Gastrocnemius medialis (tissue), 4 donors: ENCODE measurements at regions not wholly inside any gene's neighbourhood (a gene's known extent, or its start where the extent isn't known, plus 50 kb on each side); places are given as distances from the start of the nearest gene placed in this dataset.

ENCODE experiments used
- CTCF ChIP-seq, 5 experiments: fragments of 450-650 bp in 3 of 5; fragments of 200-600 bp in 2 of 5; sonication (generic) in 2 of 5; IDR thresholded peaks in 4 of 5; conservative IDR thresholded peaks in 1 of 5; 1 replicate in 4 of 5; 2 replicates in 1 of 5; pipeline ENCODE4 v1.5.1; 2016 to 2019; ENCODE audit warnings: antibody characterized with exemption in 5 of 5, mild to moderate bottlenecking in 3 of 5, moderate library complexity in 3 of 5
- POLR2A ChIP-seq, 2 donors: fragments of 450-650 bp; IDR thresholded peaks; one replicate each; pipeline ENCODE4 v1.6.1; 2017; ENCODE audit warnings: antibody characterized with exemption in 2 of 2, mild to moderate bottlenecking in 2 of 2, moderate library complexity in 2 of 2

DNA sequence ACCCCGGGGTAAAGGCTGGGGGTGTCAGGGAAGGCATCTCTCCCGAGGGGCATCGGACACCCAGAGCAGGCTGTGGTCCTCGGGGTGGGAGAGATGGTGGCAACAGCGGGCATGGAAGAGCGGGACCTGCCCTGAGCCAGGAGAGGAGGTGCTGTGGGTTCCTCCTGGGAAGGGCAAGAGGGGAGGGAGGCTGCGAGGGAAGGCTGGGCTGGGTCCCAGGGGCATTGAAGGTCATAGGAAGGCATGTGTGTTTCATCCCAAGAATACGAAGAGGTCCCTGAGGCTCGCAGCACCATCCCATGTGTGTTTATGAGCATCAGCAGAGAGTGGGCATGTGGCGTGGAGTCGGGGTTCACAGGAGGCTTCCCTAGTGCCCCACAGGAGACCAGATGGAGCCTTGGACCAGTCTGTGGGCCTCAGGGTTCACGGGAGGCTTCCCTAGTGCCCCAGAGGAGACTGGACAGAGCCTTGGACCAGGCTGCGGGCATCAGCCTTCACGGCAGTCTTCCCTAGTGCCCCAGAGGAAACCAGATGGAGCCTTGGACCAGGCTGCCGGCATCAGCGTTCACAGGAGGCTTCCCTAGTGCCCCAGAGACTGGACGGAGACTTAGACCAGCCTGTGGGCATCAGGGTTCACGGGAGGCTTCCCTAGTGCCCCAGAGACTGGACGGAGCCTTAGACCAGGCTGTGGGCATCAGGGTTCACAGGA, 420.6 kb downstream of the BRD1 start:
- TF ChIP-seq CTCF (IDR thresholded peaks at IDR 0.05 in 4 of 5, conservative IDR thresholded peaks at IDR 0.05 in 1 of 5): no peak
- no peak for TF ChIP-seq POLR2A (IDR thresholded peaks at IDR 0.05)
